ENCODE measurements at regions not wholly inside any gene's neighbourhood (a gene's known extent, or its start where the extent isn't known, plus 50 kb on each side); places are given as distances from the start of the nearest gene placed in this dataset.

DNA sequence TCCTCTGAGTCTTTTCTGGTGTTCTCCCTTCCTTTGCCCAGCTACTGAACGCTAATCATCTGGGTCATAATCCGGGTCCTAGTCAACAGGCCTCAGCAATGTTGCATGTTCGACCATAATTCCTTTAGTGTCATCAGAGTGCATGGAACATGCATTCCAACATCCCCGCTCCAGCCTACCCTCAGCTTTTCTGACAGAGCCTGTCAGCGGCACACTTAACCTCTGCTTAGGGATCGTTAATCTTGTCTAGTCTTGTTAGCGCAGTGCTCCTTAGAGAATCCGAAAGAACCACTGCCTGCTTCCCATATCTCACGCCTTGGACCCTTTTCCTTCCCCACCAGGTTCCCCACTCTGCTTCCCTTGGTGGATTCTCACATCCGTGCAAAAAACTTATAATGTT is 767.9 kb upstream of the ID2 start:
- Histone ChIP-seq H3K9me3 (no peaks in the 10 kb centered on the region), H3K27ac (no peak overlapping the region), H3K27me3 (no peaks in the 10 kb centered on the region), H3K36me3 (no peaks in the 10 kb centered on the region), H3K4me3 (ENCODE audit: low read depth in 1 of 2, low read length in 1 of 2) (no peak overlapping the region), H3K4me1 (ENCODE audit: control insufficient read depth in 1 of 2, insufficient read depth in 1 of 2, low read depth in 1 of 2, low read length in 1 of 2) (no peaks in the 10 kb centered on the region)
- TF ChIP-seq, protein P1, sequence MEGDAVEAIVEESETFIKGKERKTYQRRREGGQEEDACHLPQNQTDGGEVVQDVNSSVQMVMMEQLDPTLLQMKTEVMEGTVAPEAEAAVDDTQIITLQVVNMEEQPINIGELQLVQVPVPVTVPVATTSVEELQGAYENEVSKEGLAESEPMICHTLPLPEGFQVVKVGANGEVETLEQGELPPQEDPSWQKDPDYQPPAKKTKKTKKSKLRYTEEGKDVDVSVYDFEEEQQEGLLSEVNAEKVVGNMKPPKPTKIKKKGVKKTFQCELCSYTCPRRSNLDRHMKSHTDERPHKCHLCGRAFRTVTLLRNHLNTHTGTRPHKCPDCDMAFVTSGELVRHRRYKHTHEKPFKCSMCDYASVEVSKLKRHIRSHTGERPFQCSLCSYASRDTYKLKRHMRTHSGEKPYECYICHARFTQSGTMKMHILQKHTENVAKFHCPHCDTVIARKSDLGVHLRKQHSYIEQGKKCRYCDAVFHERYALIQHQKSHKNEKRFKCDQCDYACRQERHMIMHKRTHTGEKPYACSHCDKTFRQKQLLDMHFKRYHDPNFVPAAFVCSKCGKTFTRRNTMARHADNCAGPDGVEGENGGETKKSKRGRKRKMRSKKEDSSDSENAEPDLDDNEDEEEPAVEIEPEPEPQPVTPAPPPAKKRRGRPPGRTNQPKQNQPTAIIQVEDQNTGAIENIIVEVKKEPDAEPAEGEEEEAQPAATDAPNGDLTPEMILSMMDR (IDR thresholded peaks at IDR 0.05): no peak

DNA sequence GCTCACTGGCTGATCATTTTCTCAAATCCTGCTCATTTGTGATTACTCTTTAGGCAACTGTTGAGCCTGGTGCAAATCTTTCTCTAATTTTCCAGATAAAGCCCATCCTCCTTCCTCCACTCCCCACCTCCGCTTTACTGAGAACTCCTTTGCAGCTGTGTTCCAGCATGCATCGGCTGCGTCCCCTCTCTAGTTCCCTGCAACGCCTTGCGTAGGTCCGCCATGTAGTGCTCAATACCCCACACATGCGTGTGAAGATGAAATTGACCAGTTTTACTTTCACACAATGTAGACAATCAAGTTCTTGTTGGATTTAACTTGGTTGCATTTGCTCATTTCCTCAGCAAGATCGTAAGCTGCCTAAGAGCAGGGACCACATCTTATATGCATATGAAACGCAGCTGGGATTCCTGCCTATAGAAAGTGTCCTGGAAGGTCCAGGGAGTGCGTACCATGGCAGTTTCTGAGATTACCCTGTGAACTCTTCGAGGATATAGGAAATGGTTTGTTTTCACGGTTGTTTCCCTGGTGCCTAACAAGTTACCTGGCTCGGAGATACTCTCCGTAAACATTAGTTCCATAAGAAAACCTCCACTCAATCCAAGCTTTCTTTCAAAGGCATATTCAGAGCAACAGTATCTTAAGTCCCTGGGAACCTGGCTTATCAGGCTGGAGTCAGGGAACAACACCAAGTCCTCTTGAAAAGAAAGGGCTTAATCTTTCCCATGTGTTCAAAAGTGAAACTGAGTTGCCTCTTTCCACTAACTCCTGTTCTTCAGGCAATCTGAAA is 766.4 kb upstream of the ID2 start:
- TF ChIP-seq, protein P1 (IDR thresholded peaks at IDR 0.05): no peak
- no peaks in the 10 kb centered on the region for H3K27me3 ChIP-seq
- no peak overlapping the region for H3K27ac ChIP-seq
- no peaks in the 10 kb centered on the region for H3K36me3 ChIP-seq
- no peak overlapping the region for H3K4me3 ChIP-seq (ENCODE audit: low read depth in 1 of 2, low read length in 1 of 2)
- H3K4me1 ChIP-seq (ENCODE audit: control insufficient read depth in 1 of 2, insufficient read depth in 1 of 2, low read depth in 1 of 2, low read length in 1 of 2): no peaks in the 10 kb centered on the region
- no peaks in the 10 kb centered on the region for H3K9me3 ChIP-seq

DNA sequence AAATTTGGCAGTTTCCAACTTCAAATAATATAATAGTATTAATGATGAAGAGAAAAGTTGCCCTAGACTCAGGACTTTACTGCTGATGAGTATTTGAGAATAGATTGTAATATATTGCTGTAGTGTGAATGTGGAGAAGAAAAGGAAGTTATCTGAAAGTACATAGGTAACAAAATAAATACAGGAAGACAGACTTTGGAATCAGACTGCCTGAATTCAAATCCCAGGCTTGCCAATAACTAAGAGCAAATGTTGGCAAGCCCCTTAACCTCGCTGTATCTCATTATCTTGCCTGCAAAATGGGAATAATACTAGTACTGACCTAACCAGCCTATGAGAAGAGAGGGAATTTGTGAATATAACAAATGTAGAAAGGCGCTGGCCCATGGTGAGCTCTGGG is 765.2 kb upstream of the ID2 start:
- H3K27ac ChIP-seq: no peak overlapping the region
- no peak overlapping the region for H3K4me3 ChIP-seq (ENCODE audit: low read depth in 1 of 2, low read length in 1 of 2)
- H3K27me3 ChIP-seq: no peaks in the 10 kb centered on the region
- no peaks in the 10 kb centered on the region for H3K9me3 ChIP-seq
- TF ChIP-seq, protein P1 (IDR thresholded peaks at IDR 0.05): no peak
- H3K36me3 ChIP-seq: no peaks in the 10 kb centered on the region
- H3K4me1 ChIP-seq (ENCODE audit: control insufficient read depth in 1 of 2, insufficient read depth in 1 of 2, low read depth in 1 of 2, low read length in 1 of 2): no peaks in the 10 kb centered on the region

DNA sequence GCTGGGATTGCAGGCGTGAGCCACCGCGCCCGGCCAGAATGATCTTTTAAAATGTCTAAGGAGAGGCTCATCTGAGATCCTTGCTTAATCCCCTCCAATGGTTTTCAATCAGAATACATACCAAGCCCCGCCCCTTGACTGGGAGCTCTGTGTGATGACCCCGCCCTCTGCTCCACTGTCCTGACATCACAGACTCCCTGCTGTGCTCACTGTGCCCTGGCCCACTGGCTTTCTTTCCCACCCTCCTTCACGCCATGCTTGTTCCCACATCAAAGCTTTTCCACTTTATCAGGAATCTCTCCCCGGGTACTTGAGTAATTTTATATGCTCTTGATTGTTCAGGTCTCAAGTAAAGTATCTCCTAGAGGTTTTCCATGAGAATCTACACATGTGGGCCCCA is 762.3 kb upstream of the ID2 start:
- no peaks in the 10 kb centered on the region for H3K36me3 ChIP-seq
- no peaks in the 10 kb centered on the region for H3K4me1 ChIP-seq (ENCODE audit: control insufficient read depth in 1 of 2, insufficient read depth in 1 of 2, low read depth in 1 of 2, low read length in 1 of 2)
- TF ChIP-seq, protein P1 (IDR thresholded peaks at IDR 0.05): no peak
- H3K27me3 ChIP-seq: no peaks in the 10 kb centered on the region
- no peak overlapping the region for H3K27ac ChIP-seq
- H3K9me3 ChIP-seq: no peaks in the 10 kb centered on the region
- H3K4me3 ChIP-seq (ENCODE audit: low read depth in 1 of 2, low read length in 1 of 2): no peak overlapping the region

DNA sequence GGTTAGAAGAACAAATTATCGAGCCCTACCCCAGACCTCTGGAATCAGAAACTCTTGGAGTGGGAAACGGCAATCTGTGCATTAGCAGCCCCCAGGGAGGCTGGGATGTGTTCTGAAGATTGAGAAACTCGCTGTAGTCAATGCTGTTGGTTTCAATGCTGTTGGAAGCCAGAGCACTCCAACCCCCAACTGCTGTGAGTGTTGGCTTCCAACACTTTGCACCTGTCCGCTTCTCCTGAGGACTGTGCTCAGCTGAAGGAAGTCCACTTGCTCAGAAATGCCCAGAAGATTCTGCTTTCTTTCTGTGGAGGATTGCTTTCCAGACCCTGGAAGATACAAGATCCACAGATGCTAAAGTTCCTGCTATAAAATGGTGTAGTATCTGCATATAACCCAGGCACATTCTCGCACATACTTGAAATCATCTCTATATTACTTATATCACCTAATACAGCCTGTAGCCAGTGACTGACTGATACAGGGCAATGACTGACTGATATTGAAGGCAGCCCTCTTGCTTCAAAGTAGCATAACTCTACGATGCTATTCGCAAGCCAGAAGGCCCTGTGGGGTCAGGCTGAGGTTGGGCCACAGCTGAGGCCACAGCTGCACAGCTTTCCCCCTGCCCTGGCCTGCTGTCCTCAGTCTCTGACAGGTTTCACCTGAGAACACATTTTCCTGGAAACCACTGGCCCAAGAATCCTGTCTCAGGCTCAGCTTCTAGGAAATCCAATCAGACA is 757.7 kb upstream of the ID2 start:
- TF ChIP-seq, protein P1 (IDR thresholded peaks at IDR 0.05): no peak
- H3K27me3 ChIP-seq: no peaks in the 10 kb centered on the region
- H3K9me3 ChIP-seq: no peaks in the 10 kb centered on the region
- H3K4me1 ChIP-seq (ENCODE audit: control insufficient read depth in 1 of 2, insufficient read depth in 1 of 2, low read depth in 1 of 2, low read length in 1 of 2): no peaks in the 10 kb centered on the region
- H3K27ac ChIP-seq: no peak overlapping the region
- H3K4me3 ChIP-seq (ENCODE audit: low read depth in 1 of 2, low read length in 1 of 2): no peak overlapping the region
- no peaks in the 10 kb centered on the region for H3K36me3 ChIP-seq
